Erythroblast (primary cell): ENCODE measurements at regions not wholly inside any gene's neighbourhood (a gene's known extent, or its start where the extent isn't known, plus 50 kb on each side); places are given as distances from the start of the nearest gene placed in this dataset.

Experiments used
- GATA1 ChIP-seq: IDR thresholded peaks from 2 replicates; pipeline ENCODE4 v1.6.1; 2011; ENCODE audit warnings: low read depth, mild to moderate bottlenecking, control low read depth, low read length, moderate library complexity
- POLR2A ChIP-seq: IDR thresholded peaks from 2 replicates; pipeline ENCODE4 v1.6.1; 2011; ENCODE audit warnings: mild to moderate bottlenecking, low read length

DNA sequence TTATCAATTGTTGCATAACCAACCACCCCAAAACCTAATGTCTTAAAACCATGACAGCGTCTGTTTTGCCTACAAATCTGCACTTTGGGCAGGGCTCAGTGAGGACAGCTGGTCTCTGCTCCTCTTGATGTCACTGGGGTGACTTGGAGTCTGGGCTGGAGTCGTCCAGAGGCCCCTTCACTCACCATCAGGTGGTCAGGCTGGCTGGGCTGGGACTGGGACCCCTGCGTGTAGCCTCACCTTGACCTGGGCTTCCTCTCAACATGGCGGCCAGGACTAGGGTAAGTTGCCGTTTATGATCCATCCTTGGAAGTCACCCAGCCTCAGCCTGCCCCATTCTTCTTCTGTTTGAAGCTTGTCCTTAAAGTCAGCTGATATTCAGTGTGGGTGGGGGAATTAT lies 116.8 kb upstream of the NKX1-1 start:
- TF ChIP-seq POLR2A (no peak), GATA1 (no peak)
